ENCODE measurements at regions not wholly inside any gene's neighbourhood (a gene's known extent, or its start where the extent isn't known, plus 50 kb on each side); places are given as distances from the start of the nearest gene placed in this dataset.

GRCh38 chrX:113412106-113412505, 571.5 kb upstream of the AMOT start:
- TF ChIP-seq CTCF (IDR thresholded peaks at IDR 0.05; ENCODE audit: low read length) (no peak), EZH2 (IDR thresholded peaks at IDR 0.05; ENCODE audit: borderline replicate concordance, low read length) (no peak)

Measured in OCI-LY1 (cell line).